Gastroesophageal sphincter (tissue), 4 donors: ENCODE measurements at regions not wholly inside any gene's neighbourhood (a gene's known extent, or its start where the extent isn't known, plus 50 kb on each side); places are given as distances from the start of the nearest gene placed in this dataset.

Experiments
- ATAC-seq: fragments of 150-250 bp; one replicate; pipeline ENCODE4 v1.9.1; 2016; ENCODE audit warnings: mild to moderate bottlenecking, moderate library complexity
- H3K27ac ChIP-seq, 4 donors: fragments of 200-600 bp; sonication (generic) in 3 of 4; 1 replicate in 3 of 4; 2 replicates in 1 of 4; pipeline ENCODE4 v1.5.1; 2016 to 2019
- H3K27me3 ChIP-seq: fragments of 200-600 bp; sonication (generic); one replicate; pipeline ENCODE4 v1.5.1; 2019
- H3K36me3 ChIP-seq, 2 donors: fragments of 200-600 bp; sonication (generic); one replicate each; pipeline ENCODE4 v1.5.1; 2019; ENCODE audit warnings: control low read depth in 1 of 2
- H3K4me1 ChIP-seq, 3 donors: fragments of 200-600 bp; sonication (generic); 1 replicate in 2 of 3; 2 replicates in 1 of 3; pipeline ENCODE4 v1.5.1; 2016 to 2019; ENCODE audit warnings: control low read depth in 2 of 3
- H3K4me3 ChIP-seq, 2 donors: fragments of 200-600 bp; sonication (generic); one replicate each; pipeline ENCODE4 v1.5.1; 2019; ENCODE audit warnings: mild to moderate bottlenecking in 1 of 2, moderate library complexity in 1 of 2
- H3K9me3 ChIP-seq, 3 donors: fragments of 200-600 bp; sonication (generic); one replicate each; pipeline ENCODE4 v1.5.1; 2017 to 2019; ENCODE audit warnings: control low read depth in 2 of 3
- EP300 ChIP-seq: sonication (generic); formaldehyde crosslinking; IDR thresholded peaks from one replicate; pipeline ENCODE4 v1.6.1; 2017; ENCODE audit warnings: antibody characterized with exemption, mild to moderate bottlenecking
- POLR2A ChIP-seq, 2 donors: fragments of 450-650 bp; IDR thresholded peaks; one replicate each; pipeline ENCODE4 v1.6.1; 2017; ENCODE audit warnings: antibody characterized with exemption in 2 of 2, mild to moderate bottlenecking in 2 of 2, moderate library complexity in 1 of 2
- POLR2AphosphoS5 ChIP-seq: sonication (generic); formaldehyde crosslinking; IDR thresholded peaks from one replicate; pipeline ENCODE4 v1.6.1; 2017; ENCODE audit warnings: antibody characterized with exemption
- WGBS, 2 donors: methylation state at CpG; one replicate each; pipeline ENCODE4 v1.1.5; 2018; ENCODE audit warnings: low coverage in 1 of 2; 5-methylcytosine and 5-hydroxymethylcytosine counted together
- TF ChIP-seq, protein P1 (sequence below), 4 experiments: fragments of 200-600 bp in 2 of 4; fragments of 450-650 bp in 2 of 4; sonication (generic) in 1 of 4; IDR thresholded peaks; one replicate each; pipeline ENCODE4 v1.5.1; 2017 to 2019; ENCODE audit warnings: antibody characterized with exemption in 4 of 4, mild to moderate bottlenecking in 2 of 4, moderate library complexity in 2 of 4

DNA sequence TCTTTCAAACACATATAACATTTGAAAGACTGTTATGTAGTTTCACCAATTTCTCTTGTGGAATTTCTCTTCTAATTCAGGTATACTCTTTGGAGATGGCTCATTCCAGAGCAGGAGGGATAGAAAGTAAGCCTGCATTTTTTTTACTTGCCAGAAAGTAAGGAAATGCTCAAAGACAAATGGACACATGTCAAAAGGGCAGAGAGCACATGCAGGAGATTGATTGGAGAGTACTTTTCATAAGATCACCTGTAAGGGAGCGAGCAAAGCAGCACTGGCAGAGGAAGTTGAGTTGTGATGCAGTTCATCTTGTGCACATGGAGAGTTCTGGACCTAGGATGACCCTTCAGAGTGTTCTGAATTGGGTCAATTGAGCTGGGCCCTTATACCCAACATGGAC is 51.4 kb upstream of the FBXO33 start:
- H3K9me3 ChIP-seq = no peaks in the 10 kb centered on the region
- H3K4me1 ChIP-seq = no peaks in the 10 kb centered on the region
- H3K4me3 ChIP-seq = no peak overlapping the region
- TF ChIP-seq POLR2A (IDR thresholded peaks at IDR 0.05) (no peak), EP300 (no peak), POLR2AphosphoS5 (no peak)
- TF ChIP-seq, protein P1, sequence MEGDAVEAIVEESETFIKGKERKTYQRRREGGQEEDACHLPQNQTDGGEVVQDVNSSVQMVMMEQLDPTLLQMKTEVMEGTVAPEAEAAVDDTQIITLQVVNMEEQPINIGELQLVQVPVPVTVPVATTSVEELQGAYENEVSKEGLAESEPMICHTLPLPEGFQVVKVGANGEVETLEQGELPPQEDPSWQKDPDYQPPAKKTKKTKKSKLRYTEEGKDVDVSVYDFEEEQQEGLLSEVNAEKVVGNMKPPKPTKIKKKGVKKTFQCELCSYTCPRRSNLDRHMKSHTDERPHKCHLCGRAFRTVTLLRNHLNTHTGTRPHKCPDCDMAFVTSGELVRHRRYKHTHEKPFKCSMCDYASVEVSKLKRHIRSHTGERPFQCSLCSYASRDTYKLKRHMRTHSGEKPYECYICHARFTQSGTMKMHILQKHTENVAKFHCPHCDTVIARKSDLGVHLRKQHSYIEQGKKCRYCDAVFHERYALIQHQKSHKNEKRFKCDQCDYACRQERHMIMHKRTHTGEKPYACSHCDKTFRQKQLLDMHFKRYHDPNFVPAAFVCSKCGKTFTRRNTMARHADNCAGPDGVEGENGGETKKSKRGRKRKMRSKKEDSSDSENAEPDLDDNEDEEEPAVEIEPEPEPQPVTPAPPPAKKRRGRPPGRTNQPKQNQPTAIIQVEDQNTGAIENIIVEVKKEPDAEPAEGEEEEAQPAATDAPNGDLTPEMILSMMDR (IDR thresholded peaks at IDR 0.05) = no peak
- H3K27ac ChIP-seq = no peak overlapping the region
- no peaks in the 10 kb centered on the region for H3K27me3 ChIP-seq
- ATAC-seq = no peak
- WGBS, 2 donors = 75 to 92% methylated on average over 1 of the region's 1 CpG
- H3K36me3 ChIP-seq = no peaks in the 10 kb centered on the region
